GM12892 (cell line): ENCODE measurements at regions not wholly inside any gene's neighbourhood (a gene's known extent, or its start where the extent isn't known, plus 50 kb on each side); places are given as distances from the start of the nearest gene placed in this dataset.

Experiments
- POLR2A ChIP-seq: IDR thresholded peaks from 2 replicates; pipeline ENCODE4 v1.6.1; 2011; ENCODE audit warnings: low read depth, low read length, control low read depth
- POLR2AphosphoS5 ChIP-seq: IDR thresholded peaks from 2 replicates; pipeline ENCODE4 v1.6.1; 2011; ENCODE audit warnings: low read depth, low read length, control low read depth
- TAF1 ChIP-seq: IDR thresholded peaks from 2 replicates; pipeline ENCODE4 v1.6.1; 2011; ENCODE audit warnings: low read depth, mild to moderate bottlenecking, control low read depth, low read length, borderline replicate concordance

DNA sequence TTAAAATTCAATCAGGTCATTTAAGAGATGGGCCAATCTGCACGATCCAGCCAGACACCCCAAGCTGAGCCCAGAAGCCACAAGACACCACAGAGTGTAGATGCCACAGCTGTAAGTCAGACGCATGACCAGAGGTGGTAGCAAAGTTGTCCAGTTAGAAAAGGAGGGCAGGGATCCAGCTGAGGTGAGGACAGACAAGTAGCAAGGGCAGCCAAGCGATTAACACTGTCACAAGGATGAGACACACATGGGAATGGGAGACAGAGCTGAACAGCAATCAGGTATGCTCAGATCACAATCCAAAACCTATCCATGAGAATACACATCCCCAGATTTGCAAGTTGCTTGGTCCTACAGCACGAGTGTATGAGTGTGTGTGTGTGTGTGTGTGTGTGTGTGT lies 143.4 kb upstream of the STK17B start:
- TF ChIP-seq POLR2AphosphoS5 (no peak), POLR2A (no peak), TAF1 (no peak)
